ENCODE measurements at regions not wholly inside any gene's neighbourhood (a gene's known extent, or its start where the extent isn't known, plus 50 kb on each side); places are given as distances from the start of the nearest gene placed in this dataset.

- no peak for DNase-seq
Observed at GRCh38 chr10:3016016-3016415, 51.3 kb upstream of the PFKP start.

GRCh38 chr10:3014968-3015367, 52.4 kb upstream of the PFKP start:
- DNase-seq: no peak

GRCh38 chr10:3012223-3012622, 55.1 kb upstream of the PFKP start:
- DNase-seq: no peak

GRCh38 chr10:3010816-3011460, 56.4 kb upstream of the PFKP start:
- DNase-seq: no peak

GRCh38 chr10:3010334-3010733, 57.0 kb upstream of the PFKP start:
- no peak for DNase-seq

- no peak for DNase-seq
Observed at GRCh38 chr10:3009341-3009740, 58.0 kb upstream of the PFKP start.

GRCh38 chr10:3008518-3009195, 58.7 kb upstream of the PFKP start:
- no peak for DNase-seq

GRCh38 chr10:3006607-3007006, 60.7 kb upstream of the PFKP start:
- DNase-seq: no peak

GRCh38 chr10:3006093-3006492, 61.3 kb upstream of the PFKP start:
- DNase-seq: no peak

GRCh38 chr10:3002304-3002703, 65.0 kb upstream of the PFKP start:
- no peak for DNase-seq

GRCh38 chr10:3000048-3000447, 67.3 kb upstream of the PFKP start:
- no peak for DNase-seq

- no peak for DNase-seq
Observed at GRCh38 chr10:2994221-2994961, 73.0 kb upstream of the PFKP start.

- no peak for DNase-seq
Observed at GRCh38 chr10:2993636-2994035, 73.7 kb upstream of the PFKP start.

- no peak for DNase-seq
Observed at GRCh38 chr10:2992401-2993198, 74.7 kb upstream of the PFKP start.

- no peak for DNase-seq
Observed at GRCh38 chr10:2990764-2991163, 76.6 kb upstream of the PFKP start.

GRCh38 chr10:2989292-2989947, 77.9 kb upstream of the PFKP start:
- no peak for DNase-seq

- DNase-seq: no peak
Observed at GRCh38 chr10:2987185-2987768, 80.1 kb upstream of the PFKP start.

- no peak for DNase-seq
Observed at GRCh38 chr10:2986391-2986801, 81.0 kb upstream of the PFKP start.

GRCh38 chr10:2985729-2986232, 81.6 kb upstream of the PFKP start:
- no peak for DNase-seq

- no peak for DNase-seq
Observed at GRCh38 chr10:2984682-2985081, 82.7 kb upstream of the PFKP start.

GRCh38 chr10:2982146-2982545, 85.2 kb upstream of the PFKP start:
- no peak for DNase-seq

- no peak for DNase-seq
Observed at GRCh38 chr10:2981361-2981801, 86.0 kb upstream of the PFKP start.
